H1 (cell line): ENCODE measurements at regions not wholly inside any gene's neighbourhood (a gene's known extent, or its start where the extent isn't known, plus 50 kb on each side); places are given as distances from the start of the nearest gene placed in this dataset.

ENCODE experiments used
- ATF2 ChIP-seq: IDR thresholded peaks from 2 replicates; pipeline ENCODE4 v1.6.1; 2012; ENCODE audit warnings: low read length, inconsistent platforms
- CBX5 ChIP-seq: fragments of 300-800, 300-1000 bp; sonication (generic); IDR thresholded peaks from 2 replicates; pipeline ENCODE4 v1.7.1; 2016; ENCODE audit warnings: antibody characterized with exemption, low read length, low read depth
- SIX5 ChIP-seq: IDR thresholded peaks from 2 replicates; pipeline ENCODE4 v1.6.1; 2011; ENCODE audit warnings: mild to moderate bottlenecking, low read depth, low read length
- SP2 ChIP-seq: IDR thresholded peaks from 2 replicates; pipeline ENCODE4 v1.6.1; 2012; ENCODE audit warnings: mild to moderate bottlenecking, low read length, inconsistent platforms

- TF ChIP-seq ATF2 (no peak), SIX5 (no peak), SP2 (no peak), CBX5 (no peak)
- TF ChIP-seq, all 59 proteins: peak for 0
These were observed 225.3 kb upstream of the EPHA7 start (continued) for GRCh38 chr6:93644611-93645010.
